ENCODE measurements at regions not wholly inside any gene's neighbourhood (a gene's known extent, or its start where the extent isn't known, plus 50 kb on each side); places are given as distances from the start of the nearest gene placed in this dataset.

DNA sequence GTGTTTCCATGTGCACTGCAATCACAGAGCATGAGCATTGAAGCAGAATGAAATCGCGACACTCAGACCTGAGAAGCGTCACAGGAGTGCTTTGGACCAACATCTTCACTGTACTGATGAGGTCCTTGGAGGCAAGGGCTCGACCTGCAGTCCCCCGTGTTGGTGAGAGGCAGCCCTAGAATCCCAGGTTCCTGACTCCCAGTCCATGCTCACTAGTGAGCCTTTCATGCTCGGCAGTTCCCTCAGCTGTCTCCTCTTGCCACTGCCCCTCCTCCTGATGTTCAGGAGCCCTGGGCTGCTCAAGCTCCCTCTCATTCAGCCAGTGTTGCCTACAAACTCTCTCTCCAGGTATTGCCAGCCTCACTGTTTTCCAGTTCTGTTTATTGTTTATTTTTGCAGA is 291.4 kb downstream of the DYSF start:
- H3K4me3 ChIP-seq: no peak overlapping the region
- DNase-seq (ENCODE audit: low spot score) (no peak), ATAC-seq (ENCODE audit: insufficient number of reproducible peaks, low FRiP score, low read depth) (no peak)
- H3K36me3 ChIP-seq: no peaks in the 10 kb centered on the region
- no peaks in the 10 kb centered on the region for H3K27me3 ChIP-seq (replicated peaks; ENCODE audit: insufficient read depth)
- no peaks in the 10 kb centered on the region for H3K9me3 ChIP-seq
- TF ChIP-seq, protein P1, sequence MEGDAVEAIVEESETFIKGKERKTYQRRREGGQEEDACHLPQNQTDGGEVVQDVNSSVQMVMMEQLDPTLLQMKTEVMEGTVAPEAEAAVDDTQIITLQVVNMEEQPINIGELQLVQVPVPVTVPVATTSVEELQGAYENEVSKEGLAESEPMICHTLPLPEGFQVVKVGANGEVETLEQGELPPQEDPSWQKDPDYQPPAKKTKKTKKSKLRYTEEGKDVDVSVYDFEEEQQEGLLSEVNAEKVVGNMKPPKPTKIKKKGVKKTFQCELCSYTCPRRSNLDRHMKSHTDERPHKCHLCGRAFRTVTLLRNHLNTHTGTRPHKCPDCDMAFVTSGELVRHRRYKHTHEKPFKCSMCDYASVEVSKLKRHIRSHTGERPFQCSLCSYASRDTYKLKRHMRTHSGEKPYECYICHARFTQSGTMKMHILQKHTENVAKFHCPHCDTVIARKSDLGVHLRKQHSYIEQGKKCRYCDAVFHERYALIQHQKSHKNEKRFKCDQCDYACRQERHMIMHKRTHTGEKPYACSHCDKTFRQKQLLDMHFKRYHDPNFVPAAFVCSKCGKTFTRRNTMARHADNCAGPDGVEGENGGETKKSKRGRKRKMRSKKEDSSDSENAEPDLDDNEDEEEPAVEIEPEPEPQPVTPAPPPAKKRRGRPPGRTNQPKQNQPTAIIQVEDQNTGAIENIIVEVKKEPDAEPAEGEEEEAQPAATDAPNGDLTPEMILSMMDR (IDR thresholded peaks at IDR 0.05): no peak
- no peak overlapping the region for H3K27ac ChIP-seq
- H3K4me1 ChIP-seq (ENCODE audit: control insufficient read depth in 1 of 2, low read depth in 2 of 2): peaks cover 30 to 49% of the 10 kb centered on the region in 2 donors

DNA sequence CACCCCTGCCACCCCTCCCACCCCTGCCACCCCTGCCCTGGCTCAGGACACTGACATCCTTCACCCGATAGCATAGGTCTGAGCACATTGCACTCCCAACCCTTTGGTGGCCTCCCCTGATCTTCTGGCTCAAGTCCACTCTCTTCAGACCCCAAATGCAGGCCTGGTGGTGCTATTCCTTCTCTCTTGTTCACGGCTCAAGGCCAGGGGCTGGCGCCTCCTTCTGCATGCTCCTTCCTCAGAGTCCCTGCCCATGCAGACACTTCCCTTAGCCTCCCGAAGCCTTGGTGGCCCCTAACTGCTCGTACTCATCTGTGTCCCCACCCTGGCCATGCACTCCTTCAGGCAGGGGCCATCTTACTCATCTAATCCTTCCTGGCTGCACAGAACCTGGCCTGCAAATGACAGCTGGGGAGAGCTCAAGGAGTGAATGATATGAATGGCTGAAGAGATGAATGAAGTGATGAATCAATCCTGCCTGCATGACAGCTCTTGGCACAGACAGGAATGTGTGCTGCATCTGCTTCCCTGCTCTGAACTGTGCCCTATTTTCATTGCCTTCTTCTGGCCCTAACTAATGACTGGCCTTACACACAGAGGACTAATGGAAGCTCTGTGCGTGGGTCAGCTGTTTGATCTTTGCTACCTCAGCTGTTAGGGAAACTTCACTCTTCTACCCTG is 290.8 kb downstream of the DYSF start:
- TF ChIP-seq, protein P1 (IDR thresholded peaks at IDR 0.05): no peak
- peaks cover 30 to 44% of the 10 kb centered on the region in 2 donors for H3K4me1 ChIP-seq (ENCODE audit: control insufficient read depth in 1 of 2, low read depth in 2 of 2)
- DNase-seq (ENCODE audit: low spot score) (no peak), ATAC-seq (ENCODE audit: insufficient number of reproducible peaks, low FRiP score, low read depth) (no peak)
- H3K27me3 ChIP-seq (replicated peaks; ENCODE audit: insufficient read depth): no peaks in the 10 kb centered on the region
- no peak overlapping the region for H3K4me3 ChIP-seq
- H3K36me3 ChIP-seq: no peaks in the 10 kb centered on the region
- no peak overlapping the region for H3K27ac ChIP-seq
- H3K9me3 ChIP-seq: no peaks in the 10 kb centered on the region

DNA sequence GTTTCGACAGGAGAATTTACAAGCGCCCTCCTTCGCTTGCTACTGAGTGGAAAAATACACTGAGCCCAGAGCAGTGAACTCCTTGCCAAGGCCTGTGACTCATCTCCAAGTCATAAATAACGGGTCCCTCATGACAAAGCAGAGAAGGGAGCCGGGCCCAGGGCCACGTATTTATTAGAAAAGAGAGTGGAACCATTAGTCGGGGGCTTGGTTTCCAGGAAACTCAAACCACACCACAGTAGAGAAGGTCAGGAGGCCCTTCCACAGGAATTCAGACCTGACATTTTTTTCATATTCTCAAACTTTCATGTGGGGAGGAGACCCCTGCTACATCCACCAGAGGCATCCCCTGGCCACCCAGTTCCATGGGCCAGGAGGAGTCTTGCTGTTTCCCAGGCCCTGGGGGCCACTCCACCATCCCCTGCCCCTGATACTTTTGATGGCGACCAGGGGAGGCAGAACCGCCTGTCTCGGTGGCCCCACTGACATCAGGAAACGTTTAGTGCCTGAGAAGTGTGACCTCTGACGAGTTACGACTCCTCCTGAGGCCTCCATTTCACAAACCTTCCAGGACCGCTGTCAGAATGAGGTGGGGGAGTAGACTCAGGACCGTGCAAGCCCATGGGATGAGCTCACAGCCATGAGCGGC is 289.7 kb downstream of the DYSF start:
- ATAC-seq (ENCODE audit: insufficient number of reproducible peaks, low FRiP score, low read depth): peak; percentile 96
- TF ChIP-seq, protein P1 (IDR thresholded peaks at IDR 0.05): no peak
- Histone ChIP-seq H3K4me3 (peak overlapping the region; percentile 25), H3K36me3 (no peaks in the 10 kb centered on the region), H3K9me3 (no peaks in the 10 kb centered on the region), H3K27me3 (replicated peaks; ENCODE audit: insufficient read depth) (no peaks in the 10 kb centered on the region), H3K27ac (peak overlapping the region; percentile 11 to 58), H3K4me1 (ENCODE audit: control insufficient read depth in 1 of 2, low read depth in 2 of 2) (peaks cover 26 to 38% of the 10 kb centered on the region in 2 donors)
- peak; percentile 76 for DNase-seq (ENCODE audit: low spot score)

DNA sequence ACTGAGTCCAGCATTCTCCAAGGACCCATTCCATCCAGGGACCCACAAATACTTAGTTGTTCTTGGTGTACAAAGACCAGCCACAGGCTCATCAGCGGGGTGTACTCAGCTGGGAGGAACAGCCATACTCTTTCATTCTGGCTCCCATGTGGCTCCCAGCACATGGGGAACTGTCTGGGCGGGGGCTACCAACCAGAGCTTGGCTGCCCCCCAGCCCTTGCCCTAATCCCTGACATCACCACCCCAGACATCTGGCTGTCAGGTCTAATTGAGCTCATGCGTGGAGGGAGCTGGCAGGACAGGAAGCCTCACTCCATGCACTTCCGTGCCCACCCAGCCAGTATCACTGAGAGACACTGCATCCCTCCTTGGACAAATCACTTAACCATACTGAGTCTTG is 283.6 kb downstream of the DYSF start:
- TF ChIP-seq, protein P1 (IDR thresholded peaks at IDR 0.05): no peak
- Histone ChIP-seq H3K9me3 (no peaks in the 10 kb centered on the region), H3K27ac (no peak overlapping the region), H3K4me1 (ENCODE audit: control insufficient read depth in 1 of 2, low read depth in 2 of 2) (peaks cover 0 to under 1% of the 10 kb centered on the region in 2 donors), H3K4me3 (no peak overlapping the region), H3K27me3 (replicated peaks; ENCODE audit: insufficient read depth) (no peaks in the 10 kb centered on the region), H3K36me3 (no peaks in the 10 kb centered on the region)
- DNase-seq (ENCODE audit: low spot score) (no peak), ATAC-seq (ENCODE audit: insufficient number of reproducible peaks, low FRiP score, low read depth) (no peak)

DNA sequence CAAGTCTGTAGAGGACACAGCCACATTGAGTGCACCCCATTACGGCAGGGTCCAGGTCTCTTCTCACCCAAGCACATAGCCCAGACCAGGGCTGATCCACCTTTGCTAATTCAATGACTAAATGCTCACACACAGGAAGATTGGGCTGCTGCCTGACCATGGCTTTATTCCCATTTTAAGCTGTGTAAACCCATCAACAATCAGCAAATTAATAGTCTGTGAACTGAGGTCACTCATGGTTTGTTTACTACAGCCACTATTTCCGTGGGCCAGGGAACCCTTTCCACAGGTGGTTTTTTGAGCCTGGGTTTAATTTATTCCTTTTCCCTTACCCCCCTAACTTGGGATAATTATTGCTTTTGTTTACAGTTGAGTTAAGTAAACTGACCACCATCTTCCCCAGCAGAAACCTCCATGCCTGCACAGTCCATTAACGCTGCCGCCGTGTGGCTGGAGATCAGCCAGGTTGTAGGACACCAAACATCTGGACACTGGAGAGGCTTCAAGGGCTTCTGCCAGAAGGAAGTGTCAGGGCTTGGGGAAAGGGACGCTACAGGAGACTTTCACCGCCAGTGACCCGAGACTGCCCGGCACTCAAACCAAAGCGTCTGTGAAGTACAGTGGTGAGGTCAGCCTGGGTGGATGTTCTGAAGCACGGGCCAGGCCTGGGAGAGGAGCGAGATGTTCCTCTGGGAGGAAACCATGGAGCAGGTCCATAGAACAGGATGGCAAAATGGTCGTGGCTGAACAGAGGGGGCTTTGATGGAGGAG is 282.9 kb downstream of the DYSF start:
- Histone ChIP-seq H3K4me1 (ENCODE audit: control insufficient read depth in 1 of 2, low read depth in 2 of 2) (no peaks in the 10 kb centered on the region), H3K9me3 (no peaks in the 10 kb centered on the region), H3K27me3 (replicated peaks; ENCODE audit: insufficient read depth) (no peaks in the 10 kb centered on the region), H3K4me3 (no peak overlapping the region), H3K27ac (no peak overlapping the region), H3K36me3 (no peaks in the 10 kb centered on the region)
- TF ChIP-seq, protein P1 (IDR thresholded peaks at IDR 0.05): no peak
- DNase-seq (ENCODE audit: low spot score) (no peak), ATAC-seq (ENCODE audit: insufficient number of reproducible peaks, low FRiP score, low read depth) (no peak)

All from thoracic aorta (tissue), 2 donors.